HEK293 (cell line): ENCODE measurements at regions not wholly inside any gene's neighbourhood (a gene's known extent, or its start where the extent isn't known, plus 50 kb on each side); places are given as distances from the start of the nearest gene placed in this dataset.

ENCODE experiments used
- CTCF ChIA-PET: fragments of 350-600 bp; formaldehyde crosslinking; extraction: SDS; loops from one replicate; lab custom pipeline; 2021; ENCODE audit warnings: antibody characterized with exemption; lab: Yijun Ruan, JAX
- POLR2A ChIA-PET: fragments of 300-600 bp; formaldehyde crosslinking; extraction: SDS; loops from one replicate; lab custom pipeline; 2020; ENCODE audit warnings: antibody characterized with exemption, inconsistent platforms; lab: Yijun Ruan, JAX
- H3K27ac ChIP-seq: fragments of 200-500 bp; sonication (Bioruptor generic); 2 replicates; pipeline ENCODE4 v1.5.1; 2014; ENCODE audit warnings: low read depth, low read length, control low read depth, inconsistent platforms; ENCODE audit errors: extremely low read depth
- H3K36me3 ChIP-seq, 2 experiments: fragments of 200-500 bp in 1 of 2; sonication (Bioruptor generic) in 1 of 2; 1 replicate in 1 of 2; 2 replicates in 1 of 2; pipeline ENCODE4 v1.5.1; 2014 to 2017; ENCODE audit warnings: inconsistent platforms in 2 of 2, low read length in 2 of 2; ENCODE audit not compliant: control insufficient read depth in 2 of 2, insufficient read depth in 1 of 2
- H3K4me1 ChIP-seq: fragments of 200-500 bp; sonication (Bioruptor generic); 2 replicates; pipeline ENCODE4 v1.5.1; 2014; ENCODE audit warnings: mild to moderate bottlenecking, low read length, inconsistent platforms; ENCODE audit not compliant: control insufficient read depth, insufficient read depth
- H3K4me3 ChIP-seq: 2 replicates; pipeline ENCODE4 v1.5.1; 2011; ENCODE audit warnings: low read depth, mild to moderate bottlenecking, control low read depth, low read length, moderate library complexity
- H3K9me3 ChIP-seq: fragments of 200-500 bp; sonication (Bioruptor generic); 2 replicates; pipeline ENCODE4 v1.5.1; 2014; ENCODE audit warnings: low read depth, low read length, inconsistent platforms; ENCODE audit not compliant: control insufficient read depth, insufficient read depth
- EGR2 ChIP-seq: fragments of 450-650 bp; formaldehyde crosslinking; IDR thresholded peaks from 2 replicates; pipeline ENCODE4 v1.5.1; 2016; ENCODE audit warnings: low read depth, missing biosample characterization, missing genetic modification characterization
- IKZF3 ChIP-seq: fragments of 450-650 bp; IDR thresholded peaks from 2 replicates; pipeline ENCODE4 v1.5.0; 2018; ENCODE audit warnings: missing biosample characterization, mild to moderate bottlenecking, missing genetic modification characterization, moderate library complexity
- MEIS1 ChIP-seq: sonication (generic); formaldehyde crosslinking; IDR thresholded peaks from 2 replicates; pipeline ENCODE4 v1.8.1; 2022; ENCODE audit warnings: missing genetic modification reagents, mild to moderate bottlenecking, borderline replicate concordance
- MYNN ChIP-seq: fragments of 450-650 bp; formaldehyde crosslinking; IDR thresholded peaks from 2 replicates; pipeline ENCODE4 v1.5.1; 2016; ENCODE audit warnings: missing biosample characterization, missing genetic modification characterization, borderline replicate concordance
- PRDM1 ChIP-seq: fragments of 450-650 bp; formaldehyde crosslinking; IDR thresholded peaks from 2 replicates; pipeline ENCODE4; 2016; ENCODE audit warnings: missing biosample characterization, missing genetic modification characterization
- YY1 ChIP-seq: fragments of 450-650 bp; formaldehyde crosslinking; IDR thresholded peaks from 2 replicates; pipeline ENCODE4 v1.5.1; 2018; ENCODE audit warnings: missing biosample characterization, missing genetic modification characterization
- ZBTB21 ChIP-seq: fragments of 450-650 bp; formaldehyde crosslinking; IDR thresholded peaks from 2 replicates; pipeline ENCODE4 v1.5.1; 2017; ENCODE audit warnings: missing biosample characterization, missing genetic modification characterization
- ZBTB8A ChIP-seq: fragments of 450-650 bp; formaldehyde crosslinking; IDR thresholded peaks from 2 replicates; pipeline ENCODE4 v1.5.1; 2016; ENCODE audit warnings: missing biosample characterization, missing genetic modification characterization
- ZFP69B ChIP-seq: fragments of 450-650 bp; formaldehyde crosslinking; IDR thresholded peaks from 2 replicates; pipeline ENCODE4 v1.5.1; 2016; ENCODE audit warnings: missing biosample characterization, missing genetic modification characterization
- ZNF132 ChIP-seq: fragments of 450-650 bp; formaldehyde crosslinking; IDR thresholded peaks from 2 replicates; pipeline ENCODE4 v1.5.1; 2017; ENCODE audit warnings: missing biosample characterization, missing genetic modification characterization, borderline replicate concordance
- ZNF16 ChIP-seq: fragments of 450-650 bp; formaldehyde crosslinking; IDR thresholded peaks from 2 replicates; pipeline ENCODE4 v1.5.1; 2016; ENCODE audit warnings: low read depth, missing biosample characterization, missing genetic modification characterization
- ZNF175 ChIP-seq: fragments of 450-650 bp; formaldehyde crosslinking; IDR thresholded peaks from 2 replicates; pipeline ENCODE4 v1.5.1; 2016; ENCODE audit warnings: missing biosample characterization, missing genetic modification characterization
- ZNF2 ChIP-seq: fragments of 450-650 bp; formaldehyde crosslinking; IDR thresholded peaks from 2 replicates; pipeline ENCODE4 v1.5.1; 2016; ENCODE audit warnings: missing biosample characterization, missing genetic modification characterization
- ZNF202 ChIP-seq: fragments of 450-650 bp; formaldehyde crosslinking; IDR thresholded peaks from 2 replicates; pipeline ENCODE4 v1.5.1; 2016; ENCODE audit warnings: missing biosample characterization, missing genetic modification characterization, borderline replicate concordance
- ZNF335 ChIP-seq: fragments of 450-650 bp; formaldehyde crosslinking; conservative IDR thresholded peaks from 2 replicates; pipeline ENCODE4 v1.5.1; 2016; ENCODE audit warnings: missing biosample characterization, missing genetic modification characterization
- ZNF341 ChIP-seq: fragments of 450-650 bp; formaldehyde crosslinking; IDR thresholded peaks from 2 replicates; pipeline ENCODE4; 2016; ENCODE audit warnings: low read depth, missing biosample characterization, missing genetic modification characterization
- ZNF548 ChIP-seq: fragments of 450-650 bp; formaldehyde crosslinking; IDR thresholded peaks from 2 replicates; pipeline ENCODE4 v1.5.1; 2016; ENCODE audit warnings: missing biosample characterization, missing genetic modification characterization
- ZNF585B ChIP-seq: fragments of 450-650 bp; formaldehyde crosslinking; IDR thresholded peaks from 2 replicates; pipeline ENCODE4 v1.5.1; 2016; ENCODE audit warnings: missing biosample characterization, missing genetic modification characterization
- ZNF76 ChIP-seq: fragments of 450-650 bp; formaldehyde crosslinking; IDR thresholded peaks from 2 replicates; pipeline ENCODE4; 2016; ENCODE audit warnings: low read depth, missing biosample characterization, missing genetic modification characterization, borderline replicate concordance
- ZNF777 ChIP-seq: fragments of 450-650 bp; formaldehyde crosslinking; IDR thresholded peaks from 2 replicates; pipeline ENCODE4 v1.5.1; 2017; ENCODE audit warnings: missing biosample characterization, missing genetic modification characterization, borderline replicate concordance
- ZNF843 ChIP-seq: fragments of 450-650 bp; formaldehyde crosslinking; IDR thresholded peaks from 2 replicates; pipeline ENCODE4 v1.5.1; 2016; ENCODE audit warnings: missing biosample characterization, missing genetic modification characterization
- ZXDB ChIP-seq: fragments of 450-650 bp; formaldehyde crosslinking; IDR thresholded peaks from 2 replicates; pipeline ENCODE4 v1.5.1; 2016; ENCODE audit warnings: missing biosample characterization, missing genetic modification characterization
- TF ChIP-seq, protein P1 (sequence below): fragments of 450-650 bp; formaldehyde crosslinking; IDR thresholded peaks from 2 replicates; pipeline ENCODE4 v1.5.1; 2016; ENCODE audit warnings: missing biosample characterization, missing genetic modification characterization
- TF ChIP-seq, protein P2 (sequence below): fragments of 450-650 bp; IDR thresholded peaks from 2 replicates; pipeline ENCODE4 v1.5.1; 2018; ENCODE audit warnings: missing biosample characterization, mild to moderate bottlenecking, missing genetic modification characterization

DNA sequence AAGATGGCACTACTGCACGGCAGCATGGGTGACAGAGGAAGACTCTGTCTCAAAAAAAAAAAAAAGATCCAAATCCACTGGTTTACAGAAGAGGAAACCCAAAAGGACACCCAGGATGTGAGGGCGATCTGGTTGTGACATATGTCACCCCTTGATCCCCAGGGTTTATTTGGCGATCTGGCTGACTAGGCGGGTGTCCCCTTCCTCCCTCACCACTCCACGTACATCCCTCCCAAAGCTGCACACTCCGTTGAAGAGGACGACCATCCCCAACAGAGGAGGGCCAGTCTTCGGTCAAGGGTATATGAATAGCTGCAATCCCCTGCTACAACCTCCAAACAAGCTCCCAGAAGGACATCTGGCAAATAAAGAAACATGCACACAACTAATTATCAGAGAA is 111.6 kb downstream of the HTR5A start:
- CTCF ChIA-PET, result no interaction called here
- H3K4me3 ChIP-seq, result no peak overlapping the region
- POLR2A ChIA-PET, result no interaction called here
- no peaks in the 10 kb centered on the region for H3K4me1 ChIP-seq
- H3K36me3 ChIP-seq, result no peaks in the 10 kb centered on the region
- no peak for TF ChIP-seq ZNF16 (tag by site-specific recombination)
- no peak for TF ChIP-seq YY1 (tag by site-specific recombination)
- TF ChIP-seq ZBTB21, result no peak
- TF ChIP-seq, protein P1, sequence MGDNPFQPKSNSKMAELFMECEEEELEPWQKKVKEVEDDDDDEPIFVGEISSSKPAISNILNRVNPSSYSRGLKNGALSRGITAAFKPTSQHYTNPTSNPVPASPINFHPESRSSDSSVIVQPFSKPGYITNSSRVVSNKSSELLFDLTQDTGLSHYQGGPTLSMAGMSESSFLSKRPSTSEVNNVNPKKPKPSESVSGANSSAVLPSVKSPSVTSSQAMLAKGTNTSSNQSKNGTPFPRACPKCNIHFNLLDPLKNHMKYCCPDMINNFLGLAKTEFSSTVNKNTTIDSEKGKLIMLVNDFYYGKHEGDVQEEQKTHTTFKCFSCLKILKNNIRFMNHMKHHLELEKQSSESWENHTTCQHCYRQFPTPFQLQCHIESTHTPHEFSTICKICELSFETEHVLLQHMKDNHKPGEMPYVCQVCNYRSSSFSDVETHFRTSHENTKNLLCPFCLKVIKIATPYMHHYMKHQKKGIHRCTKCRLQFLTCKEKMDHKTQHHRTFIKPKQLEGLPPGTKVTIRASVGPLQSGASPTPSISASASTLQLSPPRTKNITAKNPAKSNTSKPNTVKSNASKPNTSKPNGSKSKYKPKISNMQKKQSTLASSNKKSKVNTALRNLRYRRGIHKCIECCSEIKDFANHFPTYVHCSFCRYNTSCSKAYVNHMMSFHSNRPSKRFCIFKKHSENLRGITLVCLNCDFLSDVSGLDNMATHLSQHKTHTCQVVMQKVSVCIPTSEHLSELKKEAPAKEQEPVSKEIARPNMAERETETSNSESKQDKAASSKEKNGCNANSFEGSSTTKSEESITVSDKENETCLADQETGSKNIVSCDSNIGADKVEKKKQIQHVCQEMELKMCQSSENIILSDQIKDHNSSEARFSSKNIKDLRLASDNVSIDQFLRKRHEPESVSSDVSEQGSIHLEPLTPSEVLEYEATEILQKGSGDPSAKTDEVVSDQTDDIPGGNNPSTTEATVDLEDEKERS (tag by site-specific recombination), result no peak
- TF ChIP-seq, protein P2, sequence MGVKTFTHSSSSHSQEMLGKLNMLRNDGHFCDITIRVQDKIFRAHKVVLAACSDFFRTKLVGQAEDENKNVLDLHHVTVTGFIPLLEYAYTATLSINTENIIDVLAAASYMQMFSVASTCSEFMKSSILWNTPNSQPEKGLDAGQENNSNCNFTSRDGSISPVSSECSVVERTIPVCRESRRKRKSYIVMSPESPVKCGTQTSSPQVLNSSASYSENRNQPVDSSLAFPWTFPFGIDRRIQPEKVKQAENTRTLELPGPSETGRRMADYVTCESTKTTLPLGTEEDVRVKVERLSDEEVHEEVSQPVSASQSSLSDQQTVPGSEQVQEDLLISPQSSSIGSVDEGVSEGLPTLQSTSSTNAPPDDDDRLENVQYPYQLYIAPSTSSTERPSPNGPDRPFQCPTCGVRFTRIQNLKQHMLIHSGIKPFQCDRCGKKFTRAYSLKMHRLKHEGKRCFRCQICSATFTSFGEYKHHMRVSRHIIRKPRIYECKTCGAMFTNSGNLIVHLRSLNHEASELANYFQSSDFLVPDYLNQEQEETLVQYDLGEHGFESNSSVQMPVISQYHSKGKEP (tag by site-specific recombination), result no peak
- TF ChIP-seq ZNF843 (tag by site-specific recombination), result no peak
- TF ChIP-seq PRDM1 (tag by site-specific recombination), result no peak
- TF ChIP-seq MYNN (tag by site-specific recombination), result no peak
- TF ChIP-seq ZNF341 (tag by site-specific recombination), result no peak
- no peak for TF ChIP-seq MEIS1 (CRISPR knock-in tag)
- no peak for TF ChIP-seq ZNF202 (tag by site-specific recombination)
- no peak for TF ChIP-seq ZNF777 (tag by site-specific recombination)
- TF ChIP-seq ZBTB8A (tag by site-specific recombination), result no peak
- TF ChIP-seq, all 188 proteins: peak for 0
- Histone ChIP-seq H3K27ac (no peak overlapping the region), H3K9me3 (no peaks in the 10 kb centered on the region)

DNA sequence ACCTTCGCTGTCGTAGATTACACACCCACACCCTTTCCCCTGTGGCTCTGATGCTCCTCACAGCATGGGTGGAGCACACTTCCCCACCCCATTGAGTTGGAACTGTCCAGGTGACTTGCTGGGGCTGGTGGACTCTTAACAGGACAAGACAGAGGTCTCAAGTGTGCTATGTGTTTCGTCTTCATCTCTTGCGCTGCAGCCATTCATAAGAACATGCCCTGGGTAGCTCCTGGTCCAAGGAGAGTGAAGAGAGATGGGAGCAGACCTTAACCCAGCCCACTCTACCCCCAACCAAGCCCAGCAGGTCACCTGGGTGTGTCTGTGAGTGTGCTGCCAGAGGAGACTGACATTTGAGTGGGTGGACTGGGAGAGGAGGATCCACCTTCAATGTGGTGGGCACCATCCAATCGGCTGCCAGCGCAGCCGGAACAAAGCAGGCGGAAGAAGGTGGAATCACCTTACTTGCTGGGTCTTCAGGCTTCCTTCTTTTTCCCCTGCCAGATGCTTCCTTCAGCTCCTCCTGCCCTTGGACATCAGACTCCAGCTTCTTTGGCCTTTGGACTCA is 112.4 kb downstream of the HTR5A start:
- ChIA-PET CTCF (no interaction called here), POLR2A (no interaction called here)
- Histone ChIP-seq H3K9me3 (no peaks in the 10 kb centered on the region), H3K4me3 (no peak overlapping the region), H3K36me3 (no peaks in the 10 kb centered on the region), H3K4me1 (no peaks in the 10 kb centered on the region), H3K27ac (no peak overlapping the region)
- TF ChIP-seq ZNF335 (tag by site-specific recombination), result no peak
- no peak for TF ChIP-seq ZNF585B (tag by site-specific recombination)
- TF ChIP-seq EGR2 (tag by site-specific recombination), result no peak
- TF ChIP-seq ZXDB (tag by site-specific recombination), result no peak
- no peak for TF ChIP-seq ZNF548
- no peak for TF ChIP-seq ZNF2 (tag by site-specific recombination)
- TF ChIP-seq ZNF76, result no peak
- TF ChIP-seq ZNF175 (tag by site-specific recombination), result no peak
- TF ChIP-seq ZNF132 (tag by site-specific recombination), result no peak
- no peak for TF ChIP-seq IKZF3 (tag by site-specific recombination)
- TF ChIP-seq, protein P2 (tag by site-specific recombination), result no peak
- no peak for TF ChIP-seq ZFP69B (tag by site-specific recombination)
